CD4-positive, alpha-beta T cell (primary cell): ENCODE measurements at regions not wholly inside any gene's neighbourhood (a gene's known extent, or its start where the extent isn't known, plus 50 kb on each side); places are given as distances from the start of the nearest gene placed in this dataset.

Source experiments
- ATAC-seq: fragments of 200-7000 bp; cut with Tn5 transposase; one replicate; pipeline ENCODE4 v1.10.0; 2022; ENCODE audit warnings: mild to moderate bottlenecking; ENCODE audit not compliant: poor library complexity
- CTCF ChIA-PET: fragments of 350-600 bp; sonication (Branson Sonifier 250); formaldehyde crosslinking; loops from one replicate; lab custom pipeline; 2021; ENCODE audit warnings: antibody characterized with exemption, inconsistent platforms; lab: Charles Lee
- POLR2A ChIA-PET: fragments of 350-600 bp; sonication (Branson Sonifier 250); formaldehyde crosslinking; loops from one replicate; lab custom pipeline; 2021; ENCODE audit warnings: antibody characterized with exemption, inconsistent platforms; lab: Charles Lee
- DNase-seq, 14 experiments: peaks; one replicate each; pipeline ENCODE4 v3.0.0-alpha.2; 2013 to 2020; ENCODE audit warnings: mixed read lengths in 2 of 14
- H3K27ac ChIP-seq, 2 donors: one replicate each; pipeline versions ENCODE4 v1.5.1 to v1.7.0; 2013; ENCODE audit warnings: low read length in 2 of 2, low read depth in 1 of 2, mild to moderate bottlenecking in 1 of 2
- H3K27me3 ChIP-seq, 2 experiments: 1 replicate in 1 of 2; 2 replicates in 1 of 2; pipeline versions ENCODE4 v1.6.1 to v1.7.0; 2013; ENCODE audit warnings: low read length in 2 of 2, control low read depth in 1 of 2, mild to moderate bottlenecking in 1 of 2, moderate library complexity in 1 of 2; ENCODE audit not compliant: insufficient read depth in 2 of 2, control insufficient read depth in 1 of 2
- H3K36me3 ChIP-seq: one replicate; pipeline ENCODE4 v1.6.1; 2013; ENCODE audit warnings: low read length, control low read depth; ENCODE audit not compliant: insufficient read depth
- H3K4me1 ChIP-seq: one replicate; pipeline ENCODE4 v1.6.1; 2013; ENCODE audit warnings: low read length, control low read depth; ENCODE audit not compliant: insufficient read depth
- H3K4me3 ChIP-seq: one replicate; pipeline ENCODE4 v1.5.1; 2013; ENCODE audit warnings: mild to moderate bottlenecking, low read length, moderate library complexity
- H3K9me3 ChIP-seq, 2 experiments: 1 replicate in 1 of 2; 2 replicates in 1 of 2; pipeline versions ENCODE4 v1.6.1 to v1.7.0; 2013; ENCODE audit warnings: low read length in 2 of 2, mild to moderate bottlenecking in 2 of 2, control low read depth in 1 of 2, moderate library complexity in 1 of 2; ENCODE audit not compliant: control insufficient read depth in 1 of 2, insufficient read depth in 1 of 2
- H3K27ac Mint-ChIP-seq: one replicate; pipeline ENCODE4 v1.8.0; 2020; ENCODE audit warnings: mixed read lengths
- H3K27me3 Mint-ChIP-seq: one replicate; pipeline ENCODE4 v1.8.0; 2021; ENCODE audit warnings: mixed read lengths
- H3K36me3 Mint-ChIP-seq: one replicate; pipeline ENCODE4 v1.8.0; 2021; ENCODE audit warnings: low read depth, mixed read lengths
- H3K4me1 Mint-ChIP-seq: one replicate; pipeline ENCODE4 v1.8.0; 2021; ENCODE audit warnings: low read depth, mixed read lengths
- H3K4me3 Mint-ChIP-seq: one replicate; pipeline ENCODE4 v1.8.0; 2020; ENCODE audit warnings: mild to moderate bottlenecking, mixed read lengths
- H3K9me3 Mint-ChIP-seq: one replicate; pipeline ENCODE4 v1.8.0; 2020; ENCODE audit warnings: mixed read lengths
- intact Hi-C, 2 experiments: fragments of 100-400 bp; cut with DNase I in 1 of 2; cut with micrococcal nuclease in 1 of 2; formaldehyde crosslinking; loops; one replicate each; pipeline versions ENCODE4 v1.15.1 to v1.9.0; 2023 to 2025; cut with DNase I, micrococcal nuclease
- TF ChIP-seq, protein P1 (sequence below): fragments of 200-600 bp; IDR thresholded peaks from one replicate; pipeline ENCODE4 v1.8.0; 2022; ENCODE audit warnings: antibody characterized with exemption, mild to moderate bottlenecking

DNA sequence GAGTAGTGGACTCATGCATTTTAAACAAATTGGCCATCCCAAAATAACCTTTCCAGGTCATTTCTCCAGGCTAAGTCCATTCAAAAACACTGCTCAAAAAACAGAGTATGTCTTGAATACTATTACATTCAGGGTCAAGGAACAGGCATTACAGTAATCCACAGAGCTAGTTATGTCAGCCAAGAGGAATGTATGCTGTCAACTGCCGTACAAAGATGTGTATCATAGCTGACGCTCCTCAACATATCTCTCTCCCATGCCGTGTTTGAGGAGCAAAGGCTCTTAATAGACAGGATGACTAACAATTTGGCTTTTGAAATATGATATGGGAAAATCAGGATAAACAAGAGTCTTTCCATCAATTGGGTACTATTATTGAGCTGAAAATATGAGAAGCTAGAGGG, 68.8 kb upstream of the KCTD1 start:
- Histone ChIP-seq H3K9me3 (peaks cover 0 to 3% of the 10 kb centered on the region in 2 experiments), H3K27ac (no peak overlapping the region), H3K27me3 (no peaks in the 10 kb centered on the region), H3K36me3 (no peaks in the 10 kb centered on the region), H3K4me3 (no peak overlapping the region), H3K4me1 (no peaks in the 10 kb centered on the region)
- DNase-seq (no peak), ATAC-seq (no peak)
- POLR2A ChIA-PET: no interaction called here
- TF ChIP-seq, protein P1, sequence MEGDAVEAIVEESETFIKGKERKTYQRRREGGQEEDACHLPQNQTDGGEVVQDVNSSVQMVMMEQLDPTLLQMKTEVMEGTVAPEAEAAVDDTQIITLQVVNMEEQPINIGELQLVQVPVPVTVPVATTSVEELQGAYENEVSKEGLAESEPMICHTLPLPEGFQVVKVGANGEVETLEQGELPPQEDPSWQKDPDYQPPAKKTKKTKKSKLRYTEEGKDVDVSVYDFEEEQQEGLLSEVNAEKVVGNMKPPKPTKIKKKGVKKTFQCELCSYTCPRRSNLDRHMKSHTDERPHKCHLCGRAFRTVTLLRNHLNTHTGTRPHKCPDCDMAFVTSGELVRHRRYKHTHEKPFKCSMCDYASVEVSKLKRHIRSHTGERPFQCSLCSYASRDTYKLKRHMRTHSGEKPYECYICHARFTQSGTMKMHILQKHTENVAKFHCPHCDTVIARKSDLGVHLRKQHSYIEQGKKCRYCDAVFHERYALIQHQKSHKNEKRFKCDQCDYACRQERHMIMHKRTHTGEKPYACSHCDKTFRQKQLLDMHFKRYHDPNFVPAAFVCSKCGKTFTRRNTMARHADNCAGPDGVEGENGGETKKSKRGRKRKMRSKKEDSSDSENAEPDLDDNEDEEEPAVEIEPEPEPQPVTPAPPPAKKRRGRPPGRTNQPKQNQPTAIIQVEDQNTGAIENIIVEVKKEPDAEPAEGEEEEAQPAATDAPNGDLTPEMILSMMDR: no peak
- Mint-ChIP-seq H3K4me3 (no peak overlapping the region), H3K27me3 (no peaks in the 10 kb centered on the region), H3K27ac (no peak overlapping the region), H3K9me3 (no peaks in the 10 kb centered on the region), H3K4me1 (no peaks in the 10 kb centered on the region), H3K36me3 (no peaks in the 10 kb centered on the region)
- CTCF ChIA-PET: no interaction called here
- intact Hi-C loops: no loop called here

DNA sequence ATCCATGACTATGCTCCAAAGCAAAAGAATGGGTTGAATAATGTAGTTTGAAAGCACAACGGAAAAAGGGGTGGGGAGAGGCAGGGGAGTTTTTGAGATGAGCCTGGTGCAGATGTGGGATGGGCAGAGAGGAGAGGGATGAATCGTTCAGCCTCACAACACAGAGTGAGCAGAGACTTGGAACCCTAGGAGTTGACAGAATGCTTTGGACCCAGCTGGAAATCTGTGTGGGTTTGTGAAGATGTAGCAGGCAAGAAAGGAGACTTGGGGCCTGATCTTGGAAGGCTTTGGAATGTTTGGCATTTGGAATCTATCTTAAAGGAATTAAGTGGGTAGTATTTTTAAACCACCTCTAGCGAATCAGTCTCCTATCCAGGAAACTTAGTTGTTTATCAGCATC, 66.0 kb upstream of the KCTD1 start:
- H3K4me1 ChIP-seq: no peaks in the 10 kb centered on the region
- POLR2A ChIA-PET: no interaction called here
- no peaks in the 10 kb centered on the region for H3K4me1 Mint-ChIP-seq

More for the DNA sequence above, 66.0 kb upstream of the KCTD1 start:
- Mint-ChIP-seq H3K36me3 (no peaks in the 10 kb centered on the region), H3K9me3 (no peaks in the 10 kb centered on the region), H3K4me3 (no peak overlapping the region), H3K27ac (no peak overlapping the region), H3K27me3 (no peaks in the 10 kb centered on the region)
- CTCF ChIA-PET: interaction anchor here (1.0 kb wide), 1 partner anchor 118 kb away, joined by 3 read pairs; no protein-coding TSS in a partner anchor
- no peaks in the 10 kb centered on the region for H3K9me3 ChIP-seq
- intact Hi-C loops: no loop called here
- H3K27ac ChIP-seq: no peak overlapping the region
- no peaks in the 10 kb centered on the region for H3K36me3 ChIP-seq
- no peak for ATAC-seq
- H3K4me3 ChIP-seq: no peak overlapping the region
- peaks cover 0 to 2% of the 10 kb centered on the region in 2 experiments for H3K27me3 ChIP-seq
- TF ChIP-seq, protein P1: no peak
- no peak for DNase-seq
